Uterus (tissue), 2 donors: ENCODE measurements at regions not wholly inside any gene's neighbourhood (a gene's known extent, or its start where the extent isn't known, plus 50 kb on each side); places are given as distances from the start of the nearest gene placed in this dataset.

ENCODE experiments used
- POLR2A ChIP-seq, 2 donors: fragments of 450-650 bp; IDR thresholded peaks; one replicate each; pipeline ENCODE4 v1.6.1; 2016; ENCODE audit warnings: antibody characterized with exemption in 2 of 2, mild to moderate bottlenecking in 1 of 2, moderate library complexity in 1 of 2
- TF ChIP-seq, protein P1 (sequence below), 4 experiments: fragments of 200-600 bp in 2 of 4; fragments of 450-650 bp in 2 of 4; sonication (generic) in 2 of 4; IDR thresholded peaks; one replicate each; pipeline ENCODE4 v1.5.1; 2016 to 2019; ENCODE audit warnings: antibody characterized with exemption in 4 of 4, mild to moderate bottlenecking in 2 of 4, moderate library complexity in 1 of 4

DNA sequence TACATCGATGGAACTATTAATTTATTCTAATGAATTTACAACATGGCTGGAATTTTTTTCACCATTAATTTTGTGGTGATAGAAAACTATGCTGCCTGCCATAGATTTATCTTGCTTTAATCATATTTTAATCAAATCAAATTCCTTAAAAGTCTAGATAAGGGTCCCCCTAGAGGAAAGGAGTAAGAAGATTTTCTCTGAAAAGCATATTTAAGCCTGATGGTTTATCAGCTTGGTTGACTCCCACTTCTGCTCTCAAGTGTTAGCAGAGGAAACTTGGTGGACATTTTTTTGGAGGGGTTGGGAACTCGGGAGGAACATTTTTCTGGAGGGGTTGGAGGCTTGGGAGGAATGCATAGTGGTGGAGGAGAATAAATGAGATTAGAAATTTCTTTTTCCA, 253.3 kb downstream of the KCNRG start:
- TF ChIP-seq, protein P1, sequence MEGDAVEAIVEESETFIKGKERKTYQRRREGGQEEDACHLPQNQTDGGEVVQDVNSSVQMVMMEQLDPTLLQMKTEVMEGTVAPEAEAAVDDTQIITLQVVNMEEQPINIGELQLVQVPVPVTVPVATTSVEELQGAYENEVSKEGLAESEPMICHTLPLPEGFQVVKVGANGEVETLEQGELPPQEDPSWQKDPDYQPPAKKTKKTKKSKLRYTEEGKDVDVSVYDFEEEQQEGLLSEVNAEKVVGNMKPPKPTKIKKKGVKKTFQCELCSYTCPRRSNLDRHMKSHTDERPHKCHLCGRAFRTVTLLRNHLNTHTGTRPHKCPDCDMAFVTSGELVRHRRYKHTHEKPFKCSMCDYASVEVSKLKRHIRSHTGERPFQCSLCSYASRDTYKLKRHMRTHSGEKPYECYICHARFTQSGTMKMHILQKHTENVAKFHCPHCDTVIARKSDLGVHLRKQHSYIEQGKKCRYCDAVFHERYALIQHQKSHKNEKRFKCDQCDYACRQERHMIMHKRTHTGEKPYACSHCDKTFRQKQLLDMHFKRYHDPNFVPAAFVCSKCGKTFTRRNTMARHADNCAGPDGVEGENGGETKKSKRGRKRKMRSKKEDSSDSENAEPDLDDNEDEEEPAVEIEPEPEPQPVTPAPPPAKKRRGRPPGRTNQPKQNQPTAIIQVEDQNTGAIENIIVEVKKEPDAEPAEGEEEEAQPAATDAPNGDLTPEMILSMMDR (IDR thresholded peaks at IDR 0.05), result no peak
- TF ChIP-seq POLR2A (IDR thresholded peaks at IDR 0.05), result no peak
